ENCODE measurements at regions not wholly inside any gene's neighbourhood (a gene's known extent, or its start where the extent isn't known, plus 50 kb on each side); places are given as distances from the start of the nearest gene placed in this dataset.
A peak's percentile ranks its signal among the peaks of the same experiment; 100 is the strongest.

DNA sequence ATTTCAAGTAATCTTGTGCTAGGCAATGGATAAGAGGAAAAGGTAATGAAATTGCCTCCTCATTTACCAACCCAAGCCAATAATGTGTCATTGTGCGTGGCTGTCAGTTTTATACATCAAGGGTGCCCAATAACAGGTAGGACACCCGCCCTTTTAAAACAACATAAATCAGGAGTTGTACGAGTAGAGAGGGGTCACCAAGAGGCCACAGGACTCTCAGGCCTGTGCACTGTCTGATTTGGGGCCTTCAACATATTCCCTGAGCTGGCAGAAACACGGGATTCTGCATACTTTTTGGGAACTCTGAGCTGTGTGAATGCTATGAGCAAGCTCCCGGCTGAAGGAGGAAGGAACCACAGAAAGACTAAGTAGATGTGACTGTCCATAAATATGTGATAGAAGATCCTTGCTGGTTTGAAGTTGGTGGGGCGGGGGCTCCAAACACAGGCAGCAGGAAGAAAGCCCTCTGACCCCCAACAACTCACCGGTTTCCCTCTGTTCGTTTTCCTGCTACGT, 82.7 kb upstream of the MAML3 start:
- WGBS, 2 donors, result 53% methylated on average over 9 of the region's 9 CpGs
- no peak overlapping the region for H3K4me3 ChIP-seq
- no peaks in the 10 kb centered on the region for H3K27me3 ChIP-seq
- intact Hi-C loops (cut with DNase I; ENCODE audit: low total_unique reads), result loop anchor here (10.0 kb wide), 1 partner anchor 62 kb away; no protein-coding TSS in a partner anchor
- H3K27ac ChIP-seq, result peak overlapping the region in 1 of 2 donors; percentile 79
- peaks cover 27% of the 10 kb centered on the region for H3K4me1 ChIP-seq
- no peaks in the 10 kb centered on the region for H3K36me3 ChIP-seq (ENCODE audit: low read depth, missing control alignments)
- no peak for TF ChIP-seq POLR2A (IDR thresholded peaks at IDR 0.05)
- TF ChIP-seq, protein P1, sequence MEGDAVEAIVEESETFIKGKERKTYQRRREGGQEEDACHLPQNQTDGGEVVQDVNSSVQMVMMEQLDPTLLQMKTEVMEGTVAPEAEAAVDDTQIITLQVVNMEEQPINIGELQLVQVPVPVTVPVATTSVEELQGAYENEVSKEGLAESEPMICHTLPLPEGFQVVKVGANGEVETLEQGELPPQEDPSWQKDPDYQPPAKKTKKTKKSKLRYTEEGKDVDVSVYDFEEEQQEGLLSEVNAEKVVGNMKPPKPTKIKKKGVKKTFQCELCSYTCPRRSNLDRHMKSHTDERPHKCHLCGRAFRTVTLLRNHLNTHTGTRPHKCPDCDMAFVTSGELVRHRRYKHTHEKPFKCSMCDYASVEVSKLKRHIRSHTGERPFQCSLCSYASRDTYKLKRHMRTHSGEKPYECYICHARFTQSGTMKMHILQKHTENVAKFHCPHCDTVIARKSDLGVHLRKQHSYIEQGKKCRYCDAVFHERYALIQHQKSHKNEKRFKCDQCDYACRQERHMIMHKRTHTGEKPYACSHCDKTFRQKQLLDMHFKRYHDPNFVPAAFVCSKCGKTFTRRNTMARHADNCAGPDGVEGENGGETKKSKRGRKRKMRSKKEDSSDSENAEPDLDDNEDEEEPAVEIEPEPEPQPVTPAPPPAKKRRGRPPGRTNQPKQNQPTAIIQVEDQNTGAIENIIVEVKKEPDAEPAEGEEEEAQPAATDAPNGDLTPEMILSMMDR (IDR thresholded peaks at IDR 0.05), result no peak
- no peak for DNase-seq
- H3K9me3 ChIP-seq, result no peaks in the 10 kb centered on the region

DNA sequence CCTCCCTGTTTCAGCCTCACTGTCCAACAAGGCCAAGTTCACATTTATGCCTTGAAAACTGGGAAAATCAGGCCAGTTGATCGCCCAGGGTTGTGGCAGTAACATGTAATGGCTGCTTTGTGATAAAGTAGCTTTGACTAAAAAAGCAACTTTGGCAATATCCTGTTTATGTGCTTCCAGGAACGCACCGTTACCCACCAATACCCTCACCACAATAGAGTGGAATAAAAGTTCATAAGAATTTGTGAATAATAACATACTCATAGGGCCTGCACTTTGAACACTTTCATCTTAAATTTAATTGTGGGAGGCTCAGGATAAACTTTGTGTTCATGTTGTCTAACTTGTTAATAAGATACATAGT, 80.7 kb upstream of the MAML3 start:
- Histone ChIP-seq H3K4me1 (peaks cover 27% of the 10 kb centered on the region), H3K36me3 (ENCODE audit: low read depth, missing control alignments) (no peaks in the 10 kb centered on the region), H3K4me3 (no peak overlapping the region), H3K9me3 (no peaks in the 10 kb centered on the region), H3K27me3 (no peaks in the 10 kb centered on the region), H3K27ac (peak overlapping the region in 1 of 2 donors; percentile 54)
- no peak for DNase-seq
- no peak for TF ChIP-seq POLR2A (IDR thresholded peaks at IDR 0.05)
- TF ChIP-seq, protein P1 (IDR thresholded peaks at IDR 0.05), result no peak
- intact Hi-C loops (cut with DNase I; ENCODE audit: low total_unique reads), result loop anchor here (10.0 kb wide), 1 partner anchor 60 kb away; no protein-coding TSS in a partner anchor
- 84 to 85% methylated on average over 3 of the region's 3 CpGs for WGBS, 2 donors

DNA sequence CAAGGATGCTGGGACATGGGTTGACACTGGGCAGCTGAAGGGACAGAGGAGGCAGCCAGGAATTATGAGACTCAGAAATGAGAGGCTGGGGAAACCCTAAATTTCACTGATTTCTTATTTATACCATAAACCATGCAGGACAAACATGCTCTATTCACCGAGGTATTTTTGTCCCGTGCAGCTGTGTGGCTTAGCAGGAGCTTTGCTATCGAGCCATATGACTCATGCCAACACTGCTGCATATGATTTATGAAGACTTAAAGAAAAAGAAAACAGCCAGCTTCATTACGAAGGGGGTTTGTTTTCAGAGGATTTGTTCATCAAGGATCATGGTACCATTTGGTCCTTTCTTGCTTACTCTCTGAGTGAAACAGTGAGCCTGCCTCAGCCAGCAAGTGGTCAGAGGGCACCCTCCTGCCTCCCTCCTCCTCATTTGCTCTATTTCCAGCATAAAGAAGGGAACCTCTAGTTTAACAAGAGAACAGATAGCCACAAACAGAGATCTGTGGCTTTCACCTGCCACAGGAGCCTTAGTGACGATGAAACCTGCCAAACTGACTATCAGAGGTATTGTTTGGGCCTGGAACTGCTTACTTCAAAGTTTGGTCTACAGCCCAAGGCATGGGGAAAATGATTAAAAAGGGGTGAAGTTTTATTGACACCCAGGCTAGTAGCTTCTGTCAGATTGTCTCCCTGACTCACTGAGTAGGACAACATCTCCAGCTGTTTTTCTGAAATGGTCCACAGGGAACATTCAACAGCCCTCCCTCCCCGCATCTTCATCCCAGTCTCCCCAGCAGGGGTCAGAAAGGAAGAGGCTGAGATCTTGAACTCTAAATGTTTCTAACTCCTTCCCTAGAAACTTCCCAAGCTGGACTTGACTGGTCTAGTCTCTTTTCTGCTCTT, 80.1 kb upstream of the MAML3 start:
- WGBS, 2 donors, result 71 to 88% methylated on average over 6 of the region's 6 CpGs
- no peak for DNase-seq
- intact Hi-C loops (cut with DNase I; ENCODE audit: low total_unique reads), result loop anchor here (10.0 kb wide), 1 partner anchor 59 kb away; no protein-coding TSS in a partner anchor

DNA sequence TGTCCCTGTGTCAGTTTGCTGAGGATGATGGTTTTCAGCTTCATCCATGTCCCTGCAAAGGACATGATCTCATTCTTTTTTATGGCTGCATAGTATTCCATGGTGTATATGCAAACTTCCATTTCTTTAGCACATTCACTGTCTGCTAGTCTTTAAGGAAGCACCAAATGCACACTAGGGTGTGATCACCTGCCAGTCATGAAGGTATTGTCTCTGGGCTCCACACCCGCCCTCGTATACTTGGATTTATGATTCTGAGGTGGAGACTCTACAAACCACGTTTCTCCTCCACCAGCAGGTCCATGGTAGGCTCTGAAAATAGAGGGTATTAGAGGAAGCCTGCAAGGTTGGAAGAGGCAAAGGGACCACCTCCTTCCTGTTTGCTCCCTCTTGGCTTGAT, 75.9 kb upstream of the MAML3 start:
- WGBS, 2 donors, result 92% methylated on average over 3 of the region's 3 CpGs
- TF ChIP-seq, protein P1 (IDR thresholded peaks at IDR 0.05), result no peak
- no peak for TF ChIP-seq POLR2A (IDR thresholded peaks at IDR 0.05)
- Histone ChIP-seq H3K27me3 (no peaks in the 10 kb centered on the region), H3K4me3 (no peak overlapping the region), H3K36me3 (ENCODE audit: low read depth, missing control alignments) (no peaks in the 10 kb centered on the region), H3K9me3 (no peaks in the 10 kb centered on the region), H3K4me1 (no peaks in the 10 kb centered on the region), H3K27ac (no peak overlapping the region)
- no peak for DNase-seq
- intact Hi-C loops (cut with DNase I; ENCODE audit: low total_unique reads), result loop anchor here (10.0 kb wide), 1 partner anchor 55 kb away; no protein-coding TSS in a partner anchor

More for the DNA sequence above, 80.1 kb upstream of the MAML3 start:
- TF ChIP-seq POLR2A (IDR thresholded peaks at IDR 0.05), result no peak
- TF ChIP-seq, protein P1 (IDR thresholded peaks at IDR 0.05), result no peak
- Histone ChIP-seq H3K9me3 (no peaks in the 10 kb centered on the region), H3K4me1 (peaks cover 26% of the 10 kb centered on the region), H3K4me3 (no peak overlapping the region), H3K27ac (peak overlapping the region in 1 of 2 donors; percentile 54), H3K36me3 (ENCODE audit: low read depth, missing control alignments) (no peaks in the 10 kb centered on the region), H3K27me3 (no peaks in the 10 kb centered on the region)

All from testis (tissue), 2 donors.